HCT116 (cell line): ENCODE measurements at regions not wholly inside any gene's neighbourhood (a gene's known extent, or its start where the extent isn't known, plus 50 kb on each side); places are given as distances from the start of the nearest gene placed in this dataset.

Experiments used
- ATAC-seq: fragments of 200-7000 bp; cut with Tn5 transposase; 2 replicates; pipeline ENCODE4 v1.9.1; 2020; ENCODE audit warnings: mild to moderate bottlenecking, moderate library complexity
- BruUV-seq: library from RNA; stranded (reverse); fragments of 400-500 nt; replicated peaks from 2 replicates; lab custom pipeline; 2021; lab: Mats Ljungman, UMichigan
- CTCF ChIA-PET: fragments of 300-600 bp; sonication (Branson Sonifier 250); formaldehyde crosslinking; loops from one replicate; lab custom pipeline; 2021; ENCODE audit warnings: antibody characterized with exemption; lab: Charles Lee
- POLR2A ChIA-PET: fragments of 300-600, 350-600 bp; sonication (Branson Sonifier 250); formaldehyde crosslinking; loops from one replicate; lab custom pipeline; 2021; ENCODE audit warnings: antibody characterized with exemption; lab: Charles Lee
- RAD21 ChIA-PET, 2 experiments: fragments of 300-600 bp; sonication (Branson Sonifier 250); formaldehyde crosslinking; loops; one replicate each; lab custom pipeline; 2023; ENCODE audit warnings: low total read pairs in 2 of 2; ENCODE audit not compliant: uncharacterized antibody in 2 of 2, unreplicated experiment in 2 of 2, low non-redundant PET in 1 of 2; lab: Charles Lee
- DNase-seq: peaks from one replicate; pipeline ENCODE4 v3.0.0-alpha.2; 2010; ENCODE audit warnings: low read depth, low spot score
- H2AFZ ChIP-seq: fragments of 200-600 bp; shearing (Covaris generic), sonication (generic); 2 replicates; pipeline ENCODE4 v1.6.1; 2017; ENCODE audit warnings: low read depth, mixed run types, mixed read lengths, antibody characterized with exemption, low read length; ENCODE audit not compliant: poor library complexity, severe bottlenecking
- H3K27ac ChIP-seq: 2 replicates; pipeline ENCODE4 v1.5.1; 2012; ENCODE audit warnings: low read depth, low read length
- H3K27me3 ChIP-seq: fragments of 200-600 bp; sonication (generic); 2 replicates; pipeline ENCODE4 v1.6.1; 2016; ENCODE audit warnings: mixed run types, low read length, mixed read lengths; ENCODE audit not compliant: insufficient read depth
- H3K36me3 ChIP-seq, 2 experiments: fragments of 200-500 bp in 1 of 2; fragments of 200-600 bp in 1 of 2; sonication (Bioruptor generic) in 1 of 2; sonication (generic) in 1 of 2; 2 replicates each; pipeline versions ENCODE4 v1.5.1 to v1.6.1; 2014 to 2016; ENCODE audit warnings: low read length in 2 of 2, inconsistent platforms in 1 of 2, mixed read lengths in 1 of 2, mixed run types in 1 of 2; ENCODE audit not compliant: insufficient read depth in 2 of 2, control insufficient read depth in 1 of 2
- H3K4me1 ChIP-seq, 2 experiments: fragments of 200-600 bp in 1 of 2; sonication (generic) in 1 of 2; 2 replicates each; pipeline versions ENCODE4 v1.5.1 to v1.6.1; 2012 to 2017; ENCODE audit warnings: low read length in 2 of 2, inconsistent platforms in 1 of 2, mild to moderate bottlenecking in 1 of 2, mixed read lengths in 1 of 2, mixed run types in 1 of 2, moderate library complexity in 1 of 2; ENCODE audit not compliant: insufficient read depth in 2 of 2, control insufficient read depth in 1 of 2
- H3K4me2 ChIP-seq: fragments of 200-600 bp; sonication (generic); 2 replicates; pipeline ENCODE4 v1.6.1; 2017; ENCODE audit warnings: mixed run types, low read length, mixed read lengths
- H3K4me3 ChIP-seq, 2 experiments: fragments of 200-600 bp in 1 of 2; sonication (generic) in 1 of 2; replicated peaks in 1 of 2; 2 replicates each; pipeline ENCODE4 v1.5.1; 2011 to 2016; ENCODE audit warnings: low read length in 2 of 2, control low read depth in 1 of 2, low read depth in 1 of 2, mild to moderate bottlenecking in 1 of 2, mixed read lengths in 1 of 2, mixed run types in 1 of 2
- H3K79me2 ChIP-seq: fragments of 200-600 bp; sonication (generic); 2 replicates; pipeline ENCODE4 v1.6.1; 2017; ENCODE audit warnings: mild to moderate bottlenecking, mixed run types, low read length, moderate library complexity, mixed read lengths; ENCODE audit not compliant: insufficient read depth
- H3K9ac ChIP-seq: fragments of 200-600 bp; sonication (generic); 2 replicates; pipeline ENCODE4 v1.6.1; 2016; ENCODE audit warnings: low read length, mixed read lengths
- H3K9me2 ChIP-seq: fragments of 200-600 bp; sonication (generic), shearing (Covaris generic); 2 replicates; pipeline ENCODE4 v1.6.1; 2017; ENCODE audit warnings: mixed run types, mild to moderate bottlenecking, moderate library complexity; ENCODE audit not compliant: insufficient read depth
- H3K9me3 ChIP-seq, 2 experiments: fragments of 200-500 bp in 1 of 2; fragments of 200-600 bp in 1 of 2; sonication (Bioruptor generic) in 1 of 2; sonication (generic) in 1 of 2; 2 replicates each; pipeline ENCODE4 v1.6.1; 2014 to 2017; ENCODE audit warnings: low read length in 2 of 2, mixed read lengths in 2 of 2, inconsistent platforms in 1 of 2, low read depth in 1 of 2, mild to moderate bottlenecking in 1 of 2, mixed run types in 1 of 2, moderate library complexity in 1 of 2; ENCODE audit not compliant: control insufficient read depth in 1 of 2, insufficient read depth in 1 of 2
- H4K20me1 ChIP-seq: fragments of 200-600 bp; sonication (generic), shearing (Covaris generic); 2 replicates; pipeline ENCODE4 v1.6.1; 2017; ENCODE audit warnings: mixed run types, mild to moderate bottlenecking, moderate library complexity; ENCODE audit not compliant: insufficient read depth
- CBX3 ChIP-seq: IDR thresholded peaks from 2 replicates; pipeline ENCODE4 v1.6.1; 2012; ENCODE audit warnings: low read depth
- CTCF ChIP-seq, 3 experiments: fragments of 200-600 bp in 1 of 3; sonication (generic) in 1 of 3; IDR thresholded peaks in 2 of 3; conservative IDR thresholded peaks in 1 of 3; 2 replicates each; pipeline ENCODE4 v1.5.1; 2012 to 2017; ENCODE audit warnings: low read depth in 2 of 3, low read length in 2 of 3, antibody characterized with exemption in 1 of 3, borderline replicate concordance in 1 of 3, control low read depth in 1 of 3, mild to moderate bottlenecking in 1 of 3, mixed read lengths in 1 of 3, mixed run types in 1 of 3, moderate library complexity in 1 of 3; ENCODE audit not compliant: insufficient read depth in 1 of 3
- JUND ChIP-seq: IDR thresholded peaks from 2 replicates; pipeline ENCODE4 v1.6.1; 2012
- POLR2AphosphoS5 ChIP-seq: IDR thresholded peaks from 2 replicates; pipeline ENCODE4 v1.6.1; 2011; ENCODE audit warnings: mild to moderate bottlenecking, low read depth, low read length, moderate library complexity
- SIN3A ChIP-seq: IDR thresholded peaks from 2 replicates; pipeline ENCODE4 v1.6.1; 2012; ENCODE audit warnings: low read depth
- SP1 ChIP-seq: IDR thresholded peaks from 2 replicates; pipeline ENCODE4 v1.6.1; 2012; ENCODE audit warnings: low read depth
- ZBTB33 ChIP-seq: IDR thresholded peaks from 2 replicates; pipeline ENCODE4 v1.6.1; 2011; ENCODE audit warnings: mild to moderate bottlenecking, low read length, moderate library complexity; ENCODE audit not compliant: insufficient replicate concordance; ENCODE audit errors: extremely low read depth
- intact Hi-C: fragments of 100-400 bp; cut with micrococcal nuclease; formaldehyde crosslinking; loops from 2 replicates; pipeline ENCODE4 v1.10.0; 2022

- no peaks in the 10 kb centered on the region for H3K4me1 ChIP-seq
- CTCF ChIA-PET: no interaction called here
- H3K9ac ChIP-seq: no peak overlapping the region
- TF ChIP-seq JUND (no peak), SIN3A (no peak), POLR2AphosphoS5 (no peak), SP1 (no peak), ZBTB33 (no peak), CTCF (IDR thresholded peaks at IDR 0.05 in 2 of 3, conservative IDR thresholded peaks at IDR 0.05 in 1 of 3; ENCODE audit: borderline replicate concordance in 1 of 3, insufficient read depth in 1 of 3, low read depth in 2 of 3, low read length in 2 of 3) (no peak), CBX3 (no peak)
- BruUV-seq: no TSS peak
- no peak overlapping the region for H3K4me2 ChIP-seq
- RAD21 ChIA-PET: no interaction called here
- H3K79me2 ChIP-seq: no peaks in the 10 kb centered on the region
- H3K36me3 ChIP-seq: no peaks in the 10 kb centered on the region
- no peaks in the 10 kb centered on the region for H4K20me1 ChIP-seq
- DNase-seq (no peak), ATAC-seq (no peak)
- peaks cover 3 to 23% of the 10 kb centered on the region in 2 experiments; a peak in 2 of 4 replicates for H3K9me3 ChIP-seq
- H3K4me3 ChIP-seq: no peak overlapping the region
- no peaks in the 10 kb centered on the region for H3K27me3 ChIP-seq
- no peak overlapping the region for H2AFZ ChIP-seq
- POLR2A ChIA-PET: no interaction called here
- no peaks in the 10 kb centered on the region for H3K9me2 ChIP-seq
- intact Hi-C loops: no loop called here
- H3K27ac ChIP-seq: no peak overlapping the region
Measured at GRCh38 chr18:33957707-33958106, 267.0 kb downstream of the NOL4 start.
